ENCODE measurements at regions not wholly inside any gene's neighbourhood (a gene's known extent, or its start where the extent isn't known, plus 50 kb on each side); places are given as distances from the start of the nearest gene placed in this dataset.
A peak's percentile ranks its signal among the peaks of the same experiment; 100 is the strongest.

GRCh38 chr5:68932830-68933434, 160.9 kb upstream of the SLC30A5 start (continued):
- peak; percentile 33 for TF ChIP-seq ZNF280A (IDR thresholded peaks at IDR 0.05; ENCODE audit: low read depth, partially characterized antibody)
- TF ChIP-seq NR1H2 (CRISPR knock-in tag; IDR thresholded peaks at IDR 0.05), result no peak
- peak in 1 of 2 experiments; percentile 81; a peak in 1 of 3 replicates for TF ChIP-seq CBX3 (IDR thresholded peaks at IDR 0.05; ENCODE audit: borderline replicate concordance in 1 of 2, low read length in 2 of 2)
- peak; percentile 55; the same call in 1 of the 2 replicates for TF ChIP-seq CBX1 (IDR thresholded peaks at IDR 0.05; ENCODE audit: low read depth)
- peak; percentile 57; the same call in 1 of the 2 replicates for TF ChIP-seq TRIM28 (IDR thresholded peaks at IDR 0.05)
- TF ChIP-seq KHSRP (IDR thresholded peaks at IDR 0.05), result no peak
- TF ChIP-seq CBX5 (IDR thresholded peaks at IDR 0.05; ENCODE audit: borderline replicate concordance, low read depth), result peak; percentile 90
- peak; percentile 37; the same call in 1 of the 2 replicates for TF ChIP-seq NFE2 (IDR thresholded peaks at IDR 0.05; ENCODE audit: low read depth)
- no peak for TF ChIP-seq ARID3A (IDR thresholded peaks at IDR 0.05; ENCODE audit: borderline replicate concordance, low read depth, low read length)
- TF ChIP-seq ZFPM2 (CRISPR knock-in tag; IDR thresholded peaks at IDR 0.05), result no peak
- no peak for TF ChIP-seq SAFB (IDR thresholded peaks at IDR 0.05; ENCODE audit: borderline replicate concordance, low read depth, low read length)
- no peak for TF ChIP-seq KLF1 (tag; IDR thresholded peaks at IDR 0.05)
- TF ChIP-seq NKRF (IDR thresholded peaks at IDR 0.05; ENCODE audit: borderline replicate concordance), result no peak
- peak; percentile 78 for TF ChIP-seq ZFP36 (IDR thresholded peaks at IDR 0.05; ENCODE audit: low read depth, low read length, partially characterized antibody)
- peak in 1 of 3 experiments; percentile 39 for TF ChIP-seq YY1 (IDR thresholded peaks at IDR 0.05; ENCODE audit: borderline replicate concordance in 1 of 3, control insufficient read depth in 1 of 3, extremely low read depth in 1 of 3, insufficient read depth in 3 of 3, insufficient read length in 1 of 3, insufficient replicate concordance in 2 of 3, low read depth in 1 of 3, low read length in 2 of 3)

Data from K562 (cell line).